Progenitor cell of endocrine pancreas (in vitro differentiated cells): ENCODE measurements at regions not wholly inside any gene's neighbourhood (a gene's known extent, or its start where the extent isn't known, plus 50 kb on each side); places are given as distances from the start of the nearest gene placed in this dataset.

Source experiments
- DNase-seq: peaks from one replicate; pipeline ENCODE4 v3.0.0; 2021; ENCODE audit warnings: low spot score; ENCODE audit not compliant: unreplicated experiment
- H3K27ac Mint-ChIP-seq: 2 replicates; pipeline ENCODE4 v1.8.0; 2021; ENCODE audit warnings: mild to moderate bottlenecking, moderate library complexity, mixed read lengths
- H3K27me3 Mint-ChIP-seq: 2 replicates; pipeline ENCODE4 v1.8.0; 2021; ENCODE audit warnings: mixed read lengths
- H3K36me3 Mint-ChIP-seq: 2 replicates; pipeline ENCODE4 v1.8.0; 2022; ENCODE audit warnings: mixed read lengths; ENCODE audit not compliant: insufficient read depth
- H3K4me1 Mint-ChIP-seq: 2 replicates; pipeline ENCODE4 v1.8.0; 2021; ENCODE audit warnings: low read depth, mixed read lengths
- H3K4me3 Mint-ChIP-seq: 2 replicates; pipeline ENCODE4 v1.8.0; 2021; ENCODE audit warnings: low read depth, mild to moderate bottlenecking, moderate library complexity, mixed read lengths
- H3K9me3 Mint-ChIP-seq: 2 replicates; pipeline ENCODE4 v1.8.0; 2021; ENCODE audit warnings: low read depth, mixed read lengths
- CTCF ChIP-seq: fragments of 200-600 bp; sonication (generic); IDR thresholded peaks from one replicate; pipeline ENCODE4 v1.5.0; 2021; ENCODE audit warnings: antibody characterized with exemption, mild to moderate bottlenecking; ENCODE audit not compliant: unreplicated experiment

DNA sequence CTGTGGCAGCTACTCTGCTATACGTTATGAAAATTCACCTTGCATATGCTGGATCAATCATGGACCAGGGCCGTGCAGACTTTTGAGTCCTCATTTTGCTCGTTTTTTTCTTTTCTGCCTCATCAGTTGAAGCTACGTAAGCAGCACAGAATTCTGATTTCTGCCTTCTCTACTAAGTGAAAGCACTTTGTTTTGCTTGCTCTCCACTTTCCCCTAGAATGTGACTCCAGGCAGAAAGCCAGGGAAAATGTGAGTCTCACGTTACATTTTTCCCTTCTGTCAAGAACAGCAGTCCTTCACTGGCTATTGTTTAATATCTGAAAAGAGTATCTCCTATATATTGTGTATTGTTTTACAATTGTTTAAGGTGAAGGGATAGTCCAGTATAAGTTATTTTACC is 1840.1 kb downstream of the PCDH7 start:
- H3K27ac Mint-ChIP-seq = no peak overlapping the region
- no peaks in the 10 kb centered on the region for H3K27me3 Mint-ChIP-seq
- TF ChIP-seq CTCF = no peak
- no peak overlapping the region for H3K4me3 Mint-ChIP-seq
- no peak for DNase-seq
- H3K36me3 Mint-ChIP-seq = no peaks in the 10 kb centered on the region
- no peaks in the 10 kb centered on the region for H3K9me3 Mint-ChIP-seq
- peaks cover 7% of the 10 kb centered on the region for H3K4me1 Mint-ChIP-seq

GRCh38 chr4:32562010-32562409 is 1841.8 kb downstream of the PCDH7 start:
- peaks cover 7% of the 10 kb centered on the region for H3K4me1 Mint-ChIP-seq
- H3K9me3 Mint-ChIP-seq = no peaks in the 10 kb centered on the region
- no peak overlapping the region for H3K27ac Mint-ChIP-seq
- H3K27me3 Mint-ChIP-seq = no peaks in the 10 kb centered on the region
- DNase-seq = no peak
- H3K36me3 Mint-ChIP-seq = no peaks in the 10 kb centered on the region
- no peak for TF ChIP-seq CTCF
- no peak overlapping the region for H3K4me3 Mint-ChIP-seq

DNA sequence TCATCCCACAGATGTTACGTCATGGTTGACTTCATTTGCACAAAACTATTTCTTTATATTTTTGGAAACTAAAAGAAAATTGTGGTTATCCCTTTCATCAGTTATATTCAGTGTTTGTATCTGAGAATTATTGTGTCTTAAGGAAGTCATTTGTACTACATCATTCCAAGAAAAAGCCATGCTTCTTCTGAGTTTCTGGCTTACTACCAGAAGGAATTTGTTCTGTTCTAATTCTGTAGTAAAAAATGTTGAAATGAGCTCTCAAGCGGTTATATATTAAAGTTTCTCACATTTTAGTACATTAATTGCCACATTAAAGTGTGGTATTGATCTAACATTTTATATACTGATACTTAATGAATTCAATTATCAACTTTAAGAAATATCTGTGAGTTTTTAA is 1844.5 kb downstream of the PCDH7 start:
- Mint-ChIP-seq H3K4me1 (peaks cover 2% of the 10 kb centered on the region), H3K27ac (no peak overlapping the region), H3K27me3 (no peaks in the 10 kb centered on the region), H3K4me3 (no peak overlapping the region), H3K36me3 (no peaks in the 10 kb centered on the region), H3K9me3 (no peaks in the 10 kb centered on the region)
- DNase-seq = no peak
- no peak for TF ChIP-seq CTCF

GRCh38 chr4:32569861-32570260 is 1849.7 kb downstream of the PCDH7 start:
- Mint-ChIP-seq H3K9me3 (no peaks in the 10 kb centered on the region), H3K4me3 (no peak overlapping the region), H3K4me1 (no peaks in the 10 kb centered on the region), H3K27me3 (no peaks in the 10 kb centered on the region), H3K36me3 (no peaks in the 10 kb centered on the region), H3K27ac (no peak overlapping the region)
- no peak for DNase-seq
- TF ChIP-seq CTCF = no peak

DNA sequence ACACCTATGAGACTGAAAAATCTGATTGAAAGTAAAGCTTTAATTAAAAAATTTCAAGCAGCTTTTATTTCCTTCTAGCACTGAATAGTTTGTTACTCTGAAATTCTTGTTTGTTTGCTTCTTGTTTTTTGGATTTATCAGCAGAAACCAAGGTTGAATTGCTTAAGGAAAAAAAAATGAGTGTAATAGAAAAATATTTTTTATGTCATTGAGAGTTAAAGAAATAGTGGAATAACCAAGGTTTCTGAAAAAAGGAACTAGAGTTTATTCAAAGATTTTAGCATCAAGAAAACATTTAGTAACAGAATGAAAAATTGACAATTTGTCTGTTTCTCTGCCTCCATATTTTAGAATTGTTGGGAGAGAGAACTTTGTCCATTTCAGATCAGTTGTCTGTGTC is 1852.2 kb downstream of the PCDH7 start:
- Mint-ChIP-seq H3K27ac (no peak overlapping the region), H3K4me1 (no peaks in the 10 kb centered on the region), H3K36me3 (no peaks in the 10 kb centered on the region), H3K9me3 (no peaks in the 10 kb centered on the region), H3K4me3 (no peak overlapping the region), H3K27me3 (no peaks in the 10 kb centered on the region)
- TF ChIP-seq CTCF = no peak
- DNase-seq = no peak
